Skeletal muscle satellite cell (primary cell): ENCODE measurements at regions not wholly inside any gene's neighbourhood (a gene's known extent, or its start where the extent isn't known, plus 50 kb on each side); places are given as distances from the start of the nearest gene placed in this dataset.

Experiments
- H3K27me3 ChIP-seq: 2 replicates; pipeline ENCODE4 v1.7.0; 2013; ENCODE audit warnings: low read length; ENCODE audit not compliant: control insufficient read depth, insufficient read depth
- H3K36me3 ChIP-seq: 2 replicates; pipeline ENCODE4 v1.7.0; 2013; ENCODE audit warnings: mild to moderate bottlenecking, control low read depth, low read length; ENCODE audit not compliant: insufficient read depth
- H3K4me1 ChIP-seq: 2 replicates; pipeline ENCODE4 v1.7.0; 2013; ENCODE audit warnings: low read length; ENCODE audit not compliant: control insufficient read depth, insufficient read depth
- H3K4me2 ChIP-seq: 2 replicates; pipeline ENCODE4 v1.7.0; 2013; ENCODE audit warnings: mild to moderate bottlenecking, low read length
- H3K4me3 ChIP-seq: 2 replicates; pipeline ENCODE4 v1.7.0; 2013; ENCODE audit warnings: low read length
- H3K9ac ChIP-seq: 2 replicates; pipeline ENCODE4 v1.7.0; 2013; ENCODE audit warnings: mild to moderate bottlenecking, low read depth, low read length, moderate library complexity
- H3K9me3 ChIP-seq: replicated peaks from 2 replicates; pipeline ENCODE4 v1.7.0; 2013; ENCODE audit warnings: mild to moderate bottlenecking, control low read depth, low read length

DNA sequence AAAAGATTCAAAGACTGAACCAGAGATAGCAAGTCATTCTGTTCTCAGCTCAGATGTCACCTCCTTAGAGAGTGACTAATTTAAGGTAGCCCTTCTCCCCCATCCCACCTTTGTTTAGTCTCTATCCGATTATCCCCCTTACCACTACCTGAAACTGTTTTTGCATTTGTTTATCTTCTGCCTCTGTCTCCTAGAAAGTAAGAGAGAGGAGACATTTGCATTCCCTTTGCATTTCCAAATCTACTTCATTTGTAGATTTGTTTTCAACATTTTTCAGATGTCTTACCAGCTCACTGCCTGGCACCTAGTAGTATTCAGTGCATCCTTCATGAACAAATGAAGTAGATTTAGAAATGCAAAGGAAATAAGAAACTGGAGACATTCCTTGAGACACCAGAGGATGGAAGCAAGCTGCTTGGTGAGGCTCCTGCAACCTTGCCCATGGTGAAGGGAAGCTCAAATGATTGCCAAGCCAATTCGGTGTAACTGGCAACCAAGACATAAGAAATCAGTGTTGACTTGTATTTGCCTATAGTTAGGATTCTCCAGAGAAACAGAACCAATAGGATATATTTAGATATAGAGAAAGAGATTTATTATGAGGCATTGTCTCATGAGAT lies 385.7 kb downstream of the STK39 start:
- no peaks in the 10 kb centered on the region for H3K4me1 ChIP-seq
- H3K4me3 ChIP-seq = no peak overlapping the region
- no peaks in the 10 kb centered on the region for H3K27me3 ChIP-seq
- no peaks in the 10 kb centered on the region for H3K9me3 ChIP-seq
- H3K36me3 ChIP-seq = no peaks in the 10 kb centered on the region
- no peak overlapping the region for H3K9ac ChIP-seq
- H3K4me2 ChIP-seq = no peak overlapping the region

DNA sequence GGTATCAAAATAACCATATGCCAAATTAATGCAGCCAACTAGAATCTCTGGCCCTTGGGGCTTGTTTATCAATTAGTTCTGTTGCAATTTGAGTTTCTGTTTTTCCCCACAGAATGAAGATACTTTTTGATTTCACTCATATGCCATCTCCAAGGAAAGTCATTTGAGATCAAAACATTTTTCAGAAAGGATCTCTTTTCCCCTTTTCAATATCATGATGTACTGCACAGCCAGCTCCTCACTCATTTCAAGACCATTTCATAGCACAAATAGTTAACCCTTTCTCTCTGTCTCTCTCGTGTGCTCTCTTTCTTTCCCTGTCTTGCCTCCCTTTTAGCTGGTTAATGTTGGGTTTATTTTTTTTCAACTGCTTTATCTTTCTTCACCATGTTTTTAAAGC lies 387.3 kb downstream of the STK39 start:
- no peaks in the 10 kb centered on the region for H3K27me3 ChIP-seq
- H3K4me3 ChIP-seq = no peak overlapping the region
- H3K9me3 ChIP-seq = no peaks in the 10 kb centered on the region
- no peak overlapping the region for H3K9ac ChIP-seq
- H3K4me1 ChIP-seq = no peaks in the 10 kb centered on the region
- H3K36me3 ChIP-seq = no peaks in the 10 kb centered on the region
- no peak overlapping the region for H3K4me2 ChIP-seq

GRCh38 chr2:167859676-167860075 lies 387.7 kb downstream of the STK39 start:
- Histone ChIP-seq H3K4me3 (no peak overlapping the region), H3K36me3 (no peaks in the 10 kb centered on the region), H3K9ac (no peak overlapping the region), H3K4me2 (no peak overlapping the region), H3K9me3 (no peaks in the 10 kb centered on the region), H3K27me3 (no peaks in the 10 kb centered on the region), H3K4me1 (no peaks in the 10 kb centered on the region)

- no peak overlapping the region for H3K4me2 ChIP-seq
- no peaks in the 10 kb centered on the region for H3K27me3 ChIP-seq
- H3K4me3 ChIP-seq = no peak overlapping the region
- no peaks in the 10 kb centered on the region for H3K36me3 ChIP-seq
- no peaks in the 10 kb centered on the region for H3K4me1 ChIP-seq
- H3K9ac ChIP-seq = no peak overlapping the region
- H3K9me3 ChIP-seq = no peaks in the 10 kb centered on the region
Measured at GRCh38 chr2:167858086-167858485, 389.3 kb downstream of the STK39 start.

DNA sequence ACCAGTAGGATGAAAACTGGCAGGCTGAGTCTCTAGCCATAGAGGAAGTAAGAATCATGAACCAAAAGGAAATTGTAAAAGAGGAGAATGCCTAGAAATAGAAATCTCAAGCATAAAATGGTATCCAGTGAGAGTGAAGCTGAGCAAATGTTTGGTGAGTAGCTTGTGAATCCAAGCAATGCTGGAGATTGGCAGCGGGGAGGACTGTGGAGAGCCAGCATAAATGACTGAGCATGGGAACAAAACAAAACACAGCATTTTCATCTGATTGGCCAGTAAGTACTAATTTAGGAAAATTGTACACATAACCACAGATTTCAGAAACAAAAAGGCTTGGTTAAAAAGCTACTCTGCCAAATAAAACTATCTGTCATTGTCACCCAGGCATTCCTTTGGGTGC lies 390.0 kb downstream of the STK39 start:
- no peaks in the 10 kb centered on the region for H3K9me3 ChIP-seq
- no peaks in the 10 kb centered on the region for H3K4me1 ChIP-seq
- no peaks in the 10 kb centered on the region for H3K27me3 ChIP-seq
- H3K36me3 ChIP-seq = no peaks in the 10 kb centered on the region
- no peak overlapping the region for H3K4me3 ChIP-seq
- H3K9ac ChIP-seq = no peak overlapping the region
- no peak overlapping the region for H3K4me2 ChIP-seq

DNA sequence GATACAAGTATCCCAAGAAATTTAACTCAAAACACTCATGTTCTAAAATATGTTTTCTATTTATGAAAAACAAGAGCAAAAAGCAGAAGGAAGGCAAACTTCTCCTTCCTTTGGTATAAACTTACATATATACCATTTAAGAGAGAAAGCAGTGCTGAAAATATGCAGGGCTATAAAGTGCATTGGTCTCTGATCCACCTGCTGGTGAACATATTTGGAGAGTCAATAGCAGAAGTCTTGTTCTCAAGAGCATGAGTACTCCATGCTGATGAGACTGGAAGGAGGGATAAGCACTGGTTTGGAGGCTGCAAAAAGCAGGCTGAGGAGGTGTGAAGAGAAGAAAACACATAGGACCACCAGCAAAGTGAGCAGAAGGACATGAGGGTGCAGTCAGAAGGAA lies 391.2 kb downstream of the STK39 start:
- Histone ChIP-seq H3K4me2 (no peak overlapping the region), H3K9ac (no peak overlapping the region), H3K4me1 (no peaks in the 10 kb centered on the region), H3K4me3 (no peak overlapping the region), H3K36me3 (no peaks in the 10 kb centered on the region), H3K27me3 (no peaks in the 10 kb centered on the region), H3K9me3 (no peaks in the 10 kb centered on the region)

DNA sequence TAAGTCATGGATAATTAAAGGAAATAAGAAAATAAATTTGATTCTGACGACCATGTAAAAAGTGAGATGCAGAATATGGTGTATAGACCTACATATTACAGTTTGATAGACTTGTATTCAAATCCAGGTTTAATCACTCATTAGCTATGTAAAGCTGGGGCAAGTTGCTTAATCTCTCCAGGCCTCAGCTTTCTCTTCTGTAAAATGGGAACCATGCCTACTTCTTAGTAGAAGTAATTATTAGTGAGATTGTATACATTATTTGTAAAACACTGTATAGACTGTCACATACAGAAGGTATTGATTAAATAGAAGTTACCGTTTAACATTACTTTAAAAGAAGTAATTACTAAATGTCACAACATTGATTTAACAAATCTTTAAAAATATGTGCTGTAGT lies 392.2 kb downstream of the STK39 start:
- Histone ChIP-seq H3K36me3 (no peaks in the 10 kb centered on the region), H3K4me2 (no peak overlapping the region), H3K27me3 (no peaks in the 10 kb centered on the region), H3K9me3 (no peaks in the 10 kb centered on the region), H3K4me3 (no peak overlapping the region), H3K4me1 (no peaks in the 10 kb centered on the region), H3K9ac (no peak overlapping the region)

- Histone ChIP-seq H3K9me3 (no peaks in the 10 kb centered on the region), H3K36me3 (no peaks in the 10 kb centered on the region), H3K4me2 (no peak overlapping the region), H3K9ac (no peak overlapping the region), H3K4me3 (no peak overlapping the region), H3K27me3 (no peaks in the 10 kb centered on the region), H3K4me1 (no peaks in the 10 kb centered on the region)
Measured at GRCh38 chr2:167853717-167854116, 393.7 kb downstream of the STK39 start.

- H3K9ac ChIP-seq = no peak overlapping the region
- no peaks in the 10 kb centered on the region for H3K36me3 ChIP-seq
- no peaks in the 10 kb centered on the region for H3K27me3 ChIP-seq
- no peak overlapping the region for H3K4me3 ChIP-seq
- H3K4me2 ChIP-seq = no peak overlapping the region
- H3K9me3 ChIP-seq = no peaks in the 10 kb centered on the region
- H3K4me1 ChIP-seq = no peaks in the 10 kb centered on the region
Measured at GRCh38 chr2:167851876-167852275, 395.5 kb downstream of the STK39 start.

GRCh38 chr2:167851323-167851860 lies 396.0 kb downstream of the STK39 start:
- Histone ChIP-seq H3K9me3 (no peaks in the 10 kb centered on the region), H3K4me3 (no peak overlapping the region), H3K36me3 (no peaks in the 10 kb centered on the region), H3K4me2 (no peak overlapping the region), H3K4me1 (no peaks in the 10 kb centered on the region), H3K9ac (no peak overlapping the region), H3K27me3 (no peaks in the 10 kb centered on the region)

- no peaks in the 10 kb centered on the region for H3K9me3 ChIP-seq
- H3K36me3 ChIP-seq = no peaks in the 10 kb centered on the region
- H3K4me1 ChIP-seq = no peaks in the 10 kb centered on the region
- no peaks in the 10 kb centered on the region for H3K27me3 ChIP-seq
- H3K4me2 ChIP-seq = no peak overlapping the region
- H3K4me3 ChIP-seq = no peak overlapping the region
- no peak overlapping the region for H3K9ac ChIP-seq
Measured at GRCh38 chr2:167844714-167845530, 402.5 kb downstream of the STK39 start.

DNA sequence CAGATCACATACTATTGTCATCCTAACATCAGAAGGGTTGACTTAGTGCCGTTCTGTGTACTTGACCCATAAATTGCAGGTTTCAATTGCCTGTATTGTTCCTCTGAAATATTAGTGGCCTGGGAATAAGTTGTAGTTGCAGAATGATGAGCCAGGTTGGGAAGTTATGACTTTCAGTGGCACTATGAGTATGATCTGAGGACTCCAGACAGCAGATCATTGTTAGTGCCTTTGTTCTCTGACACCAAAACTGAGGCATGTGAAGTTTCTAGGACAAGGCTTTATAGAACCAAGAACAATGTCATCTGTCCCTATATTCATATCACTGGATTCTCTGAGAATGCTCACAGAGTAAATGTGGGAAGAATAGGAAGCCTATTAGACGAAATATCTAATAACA lies 403.7 kb downstream of the STK39 start:
- Histone ChIP-seq H3K27me3 (no peaks in the 10 kb centered on the region), H3K4me3 (no peak overlapping the region), H3K9me3 (no peaks in the 10 kb centered on the region), H3K4me1 (no peaks in the 10 kb centered on the region), H3K4me2 (no peak overlapping the region), H3K36me3 (no peaks in the 10 kb centered on the region), H3K9ac (no peak overlapping the region)
